ENCODE measurements at regions not wholly inside any gene's neighbourhood (a gene's known extent, or its start where the extent isn't known, plus 50 kb on each side); places are given as distances from the start of the nearest gene placed in this dataset.

DNA sequence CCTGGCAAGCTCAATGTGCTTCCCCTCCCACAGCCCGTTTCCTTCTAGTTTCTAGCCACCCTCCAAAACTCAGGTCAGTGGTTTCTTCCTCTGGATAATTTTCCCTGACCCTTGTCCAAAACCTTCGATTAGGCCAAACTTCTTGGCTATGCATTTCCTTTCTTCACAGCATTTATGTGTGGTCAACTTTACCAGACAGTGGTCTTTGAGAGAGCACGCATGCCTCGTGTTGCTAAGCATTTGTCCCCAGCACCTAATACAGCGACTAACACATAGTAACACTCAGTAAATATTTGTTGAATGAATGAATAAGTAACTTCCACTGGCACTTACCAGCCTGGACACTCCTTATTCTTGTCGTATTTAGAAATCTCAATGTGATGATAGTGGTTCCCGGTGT, 610.7 kb downstream of the PLPP3 start:
- TF ChIP-seq ZFX (IDR thresholded peaks at IDR 0.05; ENCODE audit: borderline replicate concordance), result no peak
- TF ChIP-seq, protein P1, sequence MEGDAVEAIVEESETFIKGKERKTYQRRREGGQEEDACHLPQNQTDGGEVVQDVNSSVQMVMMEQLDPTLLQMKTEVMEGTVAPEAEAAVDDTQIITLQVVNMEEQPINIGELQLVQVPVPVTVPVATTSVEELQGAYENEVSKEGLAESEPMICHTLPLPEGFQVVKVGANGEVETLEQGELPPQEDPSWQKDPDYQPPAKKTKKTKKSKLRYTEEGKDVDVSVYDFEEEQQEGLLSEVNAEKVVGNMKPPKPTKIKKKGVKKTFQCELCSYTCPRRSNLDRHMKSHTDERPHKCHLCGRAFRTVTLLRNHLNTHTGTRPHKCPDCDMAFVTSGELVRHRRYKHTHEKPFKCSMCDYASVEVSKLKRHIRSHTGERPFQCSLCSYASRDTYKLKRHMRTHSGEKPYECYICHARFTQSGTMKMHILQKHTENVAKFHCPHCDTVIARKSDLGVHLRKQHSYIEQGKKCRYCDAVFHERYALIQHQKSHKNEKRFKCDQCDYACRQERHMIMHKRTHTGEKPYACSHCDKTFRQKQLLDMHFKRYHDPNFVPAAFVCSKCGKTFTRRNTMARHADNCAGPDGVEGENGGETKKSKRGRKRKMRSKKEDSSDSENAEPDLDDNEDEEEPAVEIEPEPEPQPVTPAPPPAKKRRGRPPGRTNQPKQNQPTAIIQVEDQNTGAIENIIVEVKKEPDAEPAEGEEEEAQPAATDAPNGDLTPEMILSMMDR (IDR thresholded peaks at IDR 0.05), result no peak
- H3K27ac ChIP-seq, result no peak overlapping the region

DNA sequence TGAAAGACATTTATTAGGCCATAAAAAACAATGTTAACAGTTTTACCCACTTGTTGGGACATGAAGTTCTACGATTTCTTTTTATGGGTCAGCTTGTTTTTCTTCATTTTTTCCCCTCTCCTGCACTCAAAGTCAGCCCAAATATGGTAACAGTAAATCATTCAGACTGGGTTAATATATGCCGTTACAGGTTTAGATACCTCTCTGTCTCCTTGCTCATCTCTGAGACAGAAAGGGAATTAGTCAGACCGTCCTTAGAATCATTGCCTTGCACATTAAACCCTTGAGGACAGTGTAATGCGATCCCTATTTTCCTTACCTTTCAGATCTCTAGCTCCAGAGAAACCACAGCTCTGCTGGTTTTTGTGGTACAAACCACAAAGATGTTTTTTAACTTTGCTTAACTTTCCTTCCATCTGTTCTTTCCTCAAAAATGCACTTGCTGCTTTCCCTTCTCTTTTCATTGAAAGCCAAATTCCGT, 613.3 kb downstream of the PLPP3 start:
- TF ChIP-seq, protein P1 (IDR thresholded peaks at IDR 0.05), result no peak
- no peak for TF ChIP-seq ZFX (IDR thresholded peaks at IDR 0.05; ENCODE audit: borderline replicate concordance)
- no peak overlapping the region for H3K27ac ChIP-seq

DNA sequence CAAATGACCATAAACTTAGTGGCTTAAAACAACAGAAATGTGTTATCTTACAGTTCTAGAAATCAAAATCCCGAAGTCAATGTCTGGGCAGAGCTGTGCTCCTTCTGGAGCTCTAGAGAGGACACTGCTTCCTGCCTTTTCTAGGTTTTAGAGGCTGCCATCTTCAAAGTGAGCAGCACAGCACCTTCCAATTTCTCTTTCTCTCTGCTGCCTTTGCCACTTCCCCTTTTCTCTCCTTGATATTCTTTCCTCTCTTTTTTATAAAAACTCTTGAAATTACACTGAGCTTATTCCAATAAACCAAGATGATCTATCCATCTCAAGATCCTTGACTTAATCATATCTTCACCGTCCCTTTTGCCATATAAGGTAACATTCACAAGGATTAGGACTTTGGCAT, 616.9 kb downstream of the PLPP3 start:
- no peak overlapping the region for H3K27ac ChIP-seq
- TF ChIP-seq, protein P1 (IDR thresholded peaks at IDR 0.05), result no peak
- TF ChIP-seq ZFX (IDR thresholded peaks at IDR 0.05; ENCODE audit: borderline replicate concordance), result no peak

DNA sequence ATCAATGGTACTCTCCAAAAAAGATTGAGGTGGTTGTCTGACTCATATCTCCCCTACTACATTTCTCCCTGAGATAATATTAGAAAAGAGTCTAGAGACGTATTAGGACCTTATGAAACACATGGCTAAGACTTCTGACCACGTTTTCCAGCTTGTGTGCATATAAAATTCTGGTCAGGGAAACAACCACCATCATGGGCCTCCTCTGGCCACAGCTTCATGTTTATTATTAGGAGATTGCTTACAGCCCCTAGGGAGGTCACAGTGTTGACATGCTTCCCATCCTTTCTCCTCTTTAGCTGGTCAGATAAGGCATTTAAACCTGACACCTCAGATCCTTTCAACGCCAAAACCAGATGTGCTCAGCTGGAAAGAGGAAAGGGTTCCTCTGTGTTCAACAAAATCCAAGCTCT, 620.2 kb downstream of the PLPP3 start:
- no peak overlapping the region for H3K27ac ChIP-seq
- TF ChIP-seq ZFX (IDR thresholded peaks at IDR 0.05; ENCODE audit: borderline replicate concordance), result no peak
- TF ChIP-seq, protein P1 (IDR thresholded peaks at IDR 0.05), result no peak

DNA sequence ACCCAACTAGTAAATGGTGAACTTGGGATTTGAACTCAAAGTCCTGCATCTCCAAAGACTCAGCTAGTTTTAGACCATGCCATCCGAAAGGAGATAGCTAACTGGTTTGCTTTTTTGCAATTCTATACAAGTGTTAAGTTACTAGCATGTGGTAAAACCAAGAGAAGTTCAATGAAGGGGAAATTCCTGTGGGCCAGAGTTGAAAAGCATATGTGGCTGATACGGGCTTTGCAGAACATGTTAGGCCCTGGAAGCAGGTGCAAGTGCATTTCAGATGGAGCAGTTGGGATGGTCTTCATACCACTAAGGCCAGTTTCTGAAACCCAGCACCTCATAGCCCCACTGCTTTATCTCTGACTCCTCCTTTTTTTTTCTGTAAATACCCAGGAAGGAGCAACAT, 620.9 kb downstream of the PLPP3 start:
- H3K27ac ChIP-seq, result no peak overlapping the region
- TF ChIP-seq, protein P1 (IDR thresholded peaks at IDR 0.05), result no peak
- TF ChIP-seq ZFX (IDR thresholded peaks at IDR 0.05; ENCODE audit: borderline replicate concordance), result no peak

DNA sequence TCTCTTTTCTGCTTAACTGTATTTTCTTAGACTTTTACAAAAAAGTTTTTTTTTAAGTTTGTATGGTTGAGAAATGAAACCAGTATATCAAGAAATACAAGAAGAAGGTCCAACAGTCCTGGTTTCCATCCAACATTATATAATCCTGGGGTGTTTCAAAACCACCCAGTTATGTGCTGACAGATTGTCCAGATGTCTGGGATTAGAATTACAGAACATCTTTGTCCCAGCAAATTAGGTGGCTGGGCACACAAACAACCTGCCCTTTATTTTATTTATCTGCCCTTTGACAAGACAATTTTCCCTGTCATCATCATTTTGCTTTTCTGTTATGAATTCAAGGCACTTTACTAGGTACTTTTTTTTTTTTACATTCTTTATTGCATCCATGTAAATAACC, 622.1 kb downstream of the PLPP3 start:
- TF ChIP-seq, protein P1 (IDR thresholded peaks at IDR 0.05), result no peak
- no peak for TF ChIP-seq ZFX (IDR thresholded peaks at IDR 0.05; ENCODE audit: borderline replicate concordance)
- no peak overlapping the region for H3K27ac ChIP-seq

DNA sequence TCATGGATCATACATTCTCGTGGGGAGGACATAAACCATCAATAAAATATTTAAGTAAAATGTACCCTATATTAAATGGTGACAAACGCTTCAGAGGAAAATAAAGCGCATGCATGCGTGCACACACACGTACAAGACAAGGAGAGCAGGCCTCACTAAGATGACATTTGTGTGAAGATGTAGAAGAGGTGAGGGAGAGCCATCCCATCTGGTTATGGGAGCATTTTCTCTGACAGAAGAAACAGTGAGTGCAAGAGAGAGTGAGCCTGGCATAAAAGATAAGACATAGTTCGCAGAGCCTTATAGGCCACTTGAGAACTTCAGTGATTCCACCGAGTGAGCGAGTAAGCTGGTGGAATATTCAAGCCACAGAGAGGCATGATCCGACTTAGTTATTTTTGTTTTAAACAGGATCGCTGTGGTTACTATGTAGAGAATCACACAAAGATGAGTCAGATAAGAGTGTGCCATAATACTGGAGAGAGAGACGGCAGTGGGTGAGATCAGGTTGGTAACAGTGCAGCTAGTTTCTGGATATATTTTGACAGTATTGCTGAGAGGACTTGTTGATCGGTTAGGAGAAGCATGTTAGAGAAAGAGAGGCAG, 624.2 kb downstream of the PLPP3 start:
- TF ChIP-seq ZFX (IDR thresholded peaks at IDR 0.05; ENCODE audit: borderline replicate concordance), result no peak
- TF ChIP-seq, protein P1 (IDR thresholded peaks at IDR 0.05), result no peak

More for the DNA sequence above, 624.2 kb downstream of the PLPP3 start:
- no peak overlapping the region for H3K27ac ChIP-seq

Measured in 22Rv1 (cell line).